ENCODE measurements at regions not wholly inside any gene's neighbourhood (a gene's known extent, or its start where the extent isn't known, plus 50 kb on each side); places are given as distances from the start of the nearest gene placed in this dataset.

DNA sequence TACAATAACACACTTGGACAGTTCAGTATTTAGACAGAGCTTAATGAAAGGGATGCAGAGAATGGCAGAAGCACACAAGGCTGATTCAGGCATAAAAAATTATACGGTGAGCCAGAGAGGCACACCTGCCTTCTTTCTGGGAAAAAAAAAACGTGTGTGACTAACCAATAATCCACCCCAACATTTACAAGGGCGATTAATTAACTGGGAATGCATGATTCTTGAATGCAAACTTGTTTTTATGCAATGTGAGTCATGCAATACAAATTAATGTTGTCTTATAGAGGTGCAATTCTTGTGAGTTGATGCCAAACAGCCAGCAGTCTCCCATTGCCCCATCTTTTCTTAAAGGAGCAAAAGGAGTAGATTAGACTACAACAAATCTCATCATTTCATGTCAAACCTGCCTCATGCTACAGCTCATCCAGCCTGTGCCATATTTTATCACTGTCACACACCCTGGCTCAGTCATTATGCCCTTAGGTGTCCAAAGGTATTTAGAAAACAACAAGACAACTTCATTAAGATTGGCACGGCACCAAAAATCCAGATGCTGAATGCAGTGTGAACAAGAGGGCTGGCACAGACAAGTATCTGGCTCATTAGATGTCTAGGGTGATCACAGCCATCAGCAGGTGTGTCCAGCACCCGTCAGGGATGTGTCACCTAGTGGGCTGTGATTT lies 721.1 kb downstream of the EFNB2 start:
- TF ChIP-seq, protein P1, sequence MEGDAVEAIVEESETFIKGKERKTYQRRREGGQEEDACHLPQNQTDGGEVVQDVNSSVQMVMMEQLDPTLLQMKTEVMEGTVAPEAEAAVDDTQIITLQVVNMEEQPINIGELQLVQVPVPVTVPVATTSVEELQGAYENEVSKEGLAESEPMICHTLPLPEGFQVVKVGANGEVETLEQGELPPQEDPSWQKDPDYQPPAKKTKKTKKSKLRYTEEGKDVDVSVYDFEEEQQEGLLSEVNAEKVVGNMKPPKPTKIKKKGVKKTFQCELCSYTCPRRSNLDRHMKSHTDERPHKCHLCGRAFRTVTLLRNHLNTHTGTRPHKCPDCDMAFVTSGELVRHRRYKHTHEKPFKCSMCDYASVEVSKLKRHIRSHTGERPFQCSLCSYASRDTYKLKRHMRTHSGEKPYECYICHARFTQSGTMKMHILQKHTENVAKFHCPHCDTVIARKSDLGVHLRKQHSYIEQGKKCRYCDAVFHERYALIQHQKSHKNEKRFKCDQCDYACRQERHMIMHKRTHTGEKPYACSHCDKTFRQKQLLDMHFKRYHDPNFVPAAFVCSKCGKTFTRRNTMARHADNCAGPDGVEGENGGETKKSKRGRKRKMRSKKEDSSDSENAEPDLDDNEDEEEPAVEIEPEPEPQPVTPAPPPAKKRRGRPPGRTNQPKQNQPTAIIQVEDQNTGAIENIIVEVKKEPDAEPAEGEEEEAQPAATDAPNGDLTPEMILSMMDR (conservative IDR thresholded peaks at IDR 0.05 in 1 of 2, IDR thresholded peaks at IDR 0.05 in 1 of 2; ENCODE audit: low read depth in 1 of 2, low read length in 2 of 2), result no peak
- TF ChIP-seq EZH2 (IDR thresholded peaks at IDR 0.05; ENCODE audit: low read length, missing control alignments), result no peak
